ENCODE measurements at regions not wholly inside any gene's neighbourhood (a gene's known extent, or its start where the extent isn't known, plus 50 kb on each side); places are given as distances from the start of the nearest gene placed in this dataset.

GRCh38 chr9:29802454-29802853 is 2229.2 kb upstream of the C9orf72 start:
- H3K4me3 ChIP-seq (ENCODE audit: low read length) = no peak overlapping the region
- Mint-ChIP-seq H3K27me3 (ENCODE audit: insufficient read depth) (no peaks in the 10 kb centered on the region), H3K9me3 (no peaks in the 10 kb centered on the region), H3K27ac (no peak overlapping the region), H3K36me3 (ENCODE audit: low read depth) (no peaks in the 10 kb centered on the region), H3K4me3 (no peak overlapping the region), H3K4me1 (no peaks in the 10 kb centered on the region)
- no peak for DNase-seq
- no peaks in the 10 kb centered on the region for H3K36me3 ChIP-seq (ENCODE audit: control insufficient read depth, insufficient read depth, low read length)
- no peaks in the 10 kb centered on the region for H3K9me3 ChIP-seq (ENCODE audit: control insufficient read depth, low read length)
- TF ChIP-seq CTCF (conservative IDR thresholded peaks at IDR 0.05) = no peak
- no peak overlapping the region for H3K9ac ChIP-seq (ENCODE audit: extremely low read depth, low read length, poor library complexity, severe bottlenecking)
- no peaks in the 10 kb centered on the region for H3K4me1 ChIP-seq (ENCODE audit: control insufficient read depth, insufficient read depth, low read length)
- 100% methylated on average over 3 of the region's 3 CpGs; no CpG with 5 or more reads in 1 of the 2 experiments for WGBS, 2 experiments (ENCODE audit: insufficient coverage in 1 of 2, insufficient read length in 1 of 2)
- no peak overlapping the region for H3K27ac ChIP-seq (ENCODE audit: low read depth, low read length)
- H3K27me3 ChIP-seq (ENCODE audit: control insufficient read depth, insufficient read depth, low read length, poor library complexity, severe bottlenecking) = no peaks in the 10 kb centered on the region

GRCh38 chr9:29806937-29807618 is 2233.8 kb upstream of the C9orf72 start:
- no peak for DNase-seq
- H3K4me3 ChIP-seq (ENCODE audit: low read length) = no peak overlapping the region
- peaks cover 1% of the 10 kb centered on the region for H3K36me3 Mint-ChIP-seq (ENCODE audit: low read depth)
- TF ChIP-seq CTCF (conservative IDR thresholded peaks at IDR 0.05) = no peak
- peak overlapping the region; percentile 34 for H3K27ac ChIP-seq (ENCODE audit: low read depth, low read length)
- no peaks in the 10 kb centered on the region for H3K4me1 ChIP-seq (ENCODE audit: control insufficient read depth, insufficient read depth, low read length)
- no peak overlapping the region for H3K4me3 Mint-ChIP-seq
- 33 to 72% methylated on average over 1 to 3 of the region's 3 CpGs for WGBS, 2 experiments (ENCODE audit: insufficient coverage in 1 of 2, insufficient read length in 1 of 2)
- peaks cover 32% of the 10 kb centered on the region for H3K9me3 ChIP-seq (ENCODE audit: control insufficient read depth, low read length)
- H3K36me3 ChIP-seq (ENCODE audit: control insufficient read depth, insufficient read depth, low read length) = no peaks in the 10 kb centered on the region
- no peaks in the 10 kb centered on the region for H3K4me1 Mint-ChIP-seq
- no peaks in the 10 kb centered on the region for H3K27me3 ChIP-seq (ENCODE audit: control insufficient read depth, insufficient read depth, low read length, poor library complexity, severe bottlenecking)
- H3K9me3 Mint-ChIP-seq = peaks cover 36% of the 10 kb centered on the region
- H3K27ac Mint-ChIP-seq = no peak overlapping the region
- no peaks in the 10 kb centered on the region for H3K27me3 Mint-ChIP-seq (ENCODE audit: insufficient read depth)
- H3K9ac ChIP-seq (ENCODE audit: extremely low read depth, low read length, poor library complexity, severe bottlenecking) = no peak overlapping the region

- TF ChIP-seq CTCF (conservative IDR thresholded peaks at IDR 0.05) = no peak
- Mint-ChIP-seq H3K4me3 (no peak overlapping the region), H3K27me3 (ENCODE audit: insufficient read depth) (no peaks in the 10 kb centered on the region), H3K36me3 (ENCODE audit: low read depth) (peaks cover 2% of the 10 kb centered on the region), H3K27ac (no peak overlapping the region), H3K4me1 (no peaks in the 10 kb centered on the region), H3K9me3 (peaks cover 20% of the 10 kb centered on the region)
- Histone ChIP-seq H3K27ac (ENCODE audit: low read depth, low read length) (no peak overlapping the region), H3K4me1 (ENCODE audit: control insufficient read depth, insufficient read depth, low read length) (no peaks in the 10 kb centered on the region), H3K36me3 (ENCODE audit: control insufficient read depth, insufficient read depth, low read length) (no peaks in the 10 kb centered on the region), H3K9ac (ENCODE audit: extremely low read depth, low read length, poor library complexity, severe bottlenecking) (no peak overlapping the region), H3K9me3 (ENCODE audit: control insufficient read depth, low read length) (peaks cover 7% of the 10 kb centered on the region), H3K27me3 (ENCODE audit: control insufficient read depth, insufficient read depth, low read length, poor library complexity, severe bottlenecking) (no peaks in the 10 kb centered on the region), H3K4me3 (ENCODE audit: low read length) (no peak overlapping the region)
- 85 to 100% methylated on average over 1 to 6 of the region's 6 CpGs for WGBS, 2 experiments (ENCODE audit: insufficient coverage in 1 of 2, insufficient read length in 1 of 2)
- DNase-seq = no peak
Measured at GRCh38 chr9:29816954-29817703, 2243.8 kb upstream of the C9orf72 start.
